ENCODE measurements at regions not wholly inside any gene's neighbourhood (a gene's known extent, or its start where the extent isn't known, plus 50 kb on each side); places are given as distances from the start of the nearest gene placed in this dataset.
"Not testable (repeated sequence)": the region's sequence is repeated elsewhere in the genome, so short reads cannot be mapped to it uniquely, and the experiment has no call there.

GRCh38 chrX:79026742-79027141, 81.6 kb downstream of the P2RY10 start:
- H3K9me3 Mint-ChIP-seq (ENCODE audit: unreplicated experiment); H3K4me3 Mint-ChIP-seq (ENCODE audit: unreplicated experiment); H3K27me3 Mint-ChIP-seq (ENCODE audit: unreplicated experiment): not testable (repeated sequence)

GRCh38 chrX:79035421-79035820, 90.2 kb downstream of the P2RY10 start:
- H3K4me1 Mint-ChIP-seq (ENCODE audit: low read depth, unreplicated experiment), result no peaks in the 10 kb centered on the region
- no peaks in the 10 kb centered on the region for H3K9me3 Mint-ChIP-seq (ENCODE audit: unreplicated experiment)
- no peaks in the 10 kb centered on the region for H3K36me3 Mint-ChIP-seq (ENCODE audit: unreplicated experiment)
- DNase-seq, result no peak
- TF ChIP-seq CTCF (IDR thresholded peaks at IDR 0.05; ENCODE audit: partially characterized antibody, unreplicated experiment), result no peak
- H3K27ac Mint-ChIP-seq (ENCODE audit: unreplicated experiment), result no peak overlapping the region
- no peaks in the 10 kb centered on the region for H3K27me3 Mint-ChIP-seq (ENCODE audit: unreplicated experiment)
- no peak overlapping the region for H3K4me3 Mint-ChIP-seq (ENCODE audit: unreplicated experiment)

More at GRCh38 chrX:79026742-79027141, 81.6 kb downstream of the P2RY10 start:
- H3K36me3 Mint-ChIP-seq (ENCODE audit: unreplicated experiment); DNase-seq; H3K27ac Mint-ChIP-seq (ENCODE audit: unreplicated experiment); H3K4me1 Mint-ChIP-seq (ENCODE audit: low read depth, unreplicated experiment): not testable (repeated sequence)

GRCh38 chrX:79036157-79036880, 91.1 kb downstream of the P2RY10 start:
- TF ChIP-seq CTCF (IDR thresholded peaks at IDR 0.05; ENCODE audit: partially characterized antibody, unreplicated experiment), result no peak
- H3K27ac Mint-ChIP-seq (ENCODE audit: unreplicated experiment), result no peak overlapping the region
- no peaks in the 10 kb centered on the region for H3K27me3 Mint-ChIP-seq (ENCODE audit: unreplicated experiment)
- H3K4me3 Mint-ChIP-seq (ENCODE audit: unreplicated experiment), result no peak overlapping the region
- no peaks in the 10 kb centered on the region for H3K36me3 Mint-ChIP-seq (ENCODE audit: unreplicated experiment)
- no peaks in the 10 kb centered on the region for H3K4me1 Mint-ChIP-seq (ENCODE audit: low read depth, unreplicated experiment)
- no peaks in the 10 kb centered on the region for H3K9me3 Mint-ChIP-seq (ENCODE audit: unreplicated experiment)
- no peak for DNase-seq

- no peak for DNase-seq
- Mint-ChIP-seq H3K4me3 (ENCODE audit: unreplicated experiment) (no peak overlapping the region), H3K36me3 (ENCODE audit: unreplicated experiment) (no peaks in the 10 kb centered on the region), H3K27ac (ENCODE audit: unreplicated experiment) (no peak overlapping the region), H3K4me1 (ENCODE audit: low read depth, unreplicated experiment) (no peaks in the 10 kb centered on the region), H3K9me3 (ENCODE audit: unreplicated experiment) (peaks cover 1% of the 10 kb centered on the region), H3K27me3 (ENCODE audit: unreplicated experiment) (no peaks in the 10 kb centered on the region)
- TF ChIP-seq CTCF (IDR thresholded peaks at IDR 0.05; ENCODE audit: partially characterized antibody, unreplicated experiment), result no peak
Observed at GRCh38 chrX:79065696-79066095, 78.8 kb upstream of the GPR174 start.

GRCh38 chrX:79078114-79078513, 66.4 kb upstream of the GPR174 start:
- DNase-seq, result no peak
- H3K4me3 Mint-ChIP-seq (ENCODE audit: unreplicated experiment), result no peak overlapping the region
- H3K9me3 Mint-ChIP-seq (ENCODE audit: unreplicated experiment), result no peaks in the 10 kb centered on the region
- no peaks in the 10 kb centered on the region for H3K4me1 Mint-ChIP-seq (ENCODE audit: low read depth, unreplicated experiment)
- H3K27me3 Mint-ChIP-seq (ENCODE audit: unreplicated experiment), result no peaks in the 10 kb centered on the region
- TF ChIP-seq CTCF (IDR thresholded peaks at IDR 0.05; ENCODE audit: partially characterized antibody, unreplicated experiment), result no peak
- no peaks in the 10 kb centered on the region for H3K36me3 Mint-ChIP-seq (ENCODE audit: unreplicated experiment)
- no peak overlapping the region for H3K27ac Mint-ChIP-seq (ENCODE audit: unreplicated experiment)
